Fibroblast of pulmonary artery (primary cell): ENCODE measurements at regions not wholly inside any gene's neighbourhood (a gene's known extent, or its start where the extent isn't known, plus 50 kb on each side); places are given as distances from the start of the nearest gene placed in this dataset.

Experiments
- DNase-seq: peaks from one replicate; pipeline ENCODE4 v3.0.0-alpha.2; 2010; ENCODE audit warnings: low read depth
- H3K4me3 ChIP-seq: replicated peaks from 2 replicates; pipeline ENCODE4 v1.5.1; 2011; ENCODE audit warnings: low read depth, mild to moderate bottlenecking, control low read depth, low read length, moderate library complexity
- TF ChIP-seq, protein P1 (sequence below): IDR thresholded peaks from 2 replicates; pipeline ENCODE4 v1.5.1; 2011; ENCODE audit warnings: mild to moderate bottlenecking, control low read depth, low read length, inconsistent platforms; ENCODE audit errors: missing control alignments

DNA sequence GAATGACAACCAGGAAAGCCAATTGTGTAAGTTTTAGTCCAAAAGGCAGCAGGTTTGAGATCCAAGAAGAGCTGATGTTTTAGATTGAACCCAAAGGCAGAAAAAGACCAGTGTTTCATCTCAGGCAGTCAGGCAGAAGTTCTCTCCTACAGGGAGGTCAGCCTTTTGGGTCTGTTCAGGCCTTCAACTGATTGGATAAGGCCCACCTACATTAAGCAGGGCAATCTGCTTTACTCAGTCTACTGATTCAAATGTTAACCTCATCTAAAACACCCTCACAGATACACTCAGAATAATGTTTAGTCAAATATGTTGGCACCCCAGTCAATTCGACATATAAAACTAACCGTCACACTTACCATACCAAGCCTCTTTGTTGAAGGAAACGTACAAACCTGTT lies 134.2 kb upstream of the NEIL3 start:
- DNase-seq: no peak
- TF ChIP-seq, protein P1, sequence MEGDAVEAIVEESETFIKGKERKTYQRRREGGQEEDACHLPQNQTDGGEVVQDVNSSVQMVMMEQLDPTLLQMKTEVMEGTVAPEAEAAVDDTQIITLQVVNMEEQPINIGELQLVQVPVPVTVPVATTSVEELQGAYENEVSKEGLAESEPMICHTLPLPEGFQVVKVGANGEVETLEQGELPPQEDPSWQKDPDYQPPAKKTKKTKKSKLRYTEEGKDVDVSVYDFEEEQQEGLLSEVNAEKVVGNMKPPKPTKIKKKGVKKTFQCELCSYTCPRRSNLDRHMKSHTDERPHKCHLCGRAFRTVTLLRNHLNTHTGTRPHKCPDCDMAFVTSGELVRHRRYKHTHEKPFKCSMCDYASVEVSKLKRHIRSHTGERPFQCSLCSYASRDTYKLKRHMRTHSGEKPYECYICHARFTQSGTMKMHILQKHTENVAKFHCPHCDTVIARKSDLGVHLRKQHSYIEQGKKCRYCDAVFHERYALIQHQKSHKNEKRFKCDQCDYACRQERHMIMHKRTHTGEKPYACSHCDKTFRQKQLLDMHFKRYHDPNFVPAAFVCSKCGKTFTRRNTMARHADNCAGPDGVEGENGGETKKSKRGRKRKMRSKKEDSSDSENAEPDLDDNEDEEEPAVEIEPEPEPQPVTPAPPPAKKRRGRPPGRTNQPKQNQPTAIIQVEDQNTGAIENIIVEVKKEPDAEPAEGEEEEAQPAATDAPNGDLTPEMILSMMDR: no peak

DNA sequence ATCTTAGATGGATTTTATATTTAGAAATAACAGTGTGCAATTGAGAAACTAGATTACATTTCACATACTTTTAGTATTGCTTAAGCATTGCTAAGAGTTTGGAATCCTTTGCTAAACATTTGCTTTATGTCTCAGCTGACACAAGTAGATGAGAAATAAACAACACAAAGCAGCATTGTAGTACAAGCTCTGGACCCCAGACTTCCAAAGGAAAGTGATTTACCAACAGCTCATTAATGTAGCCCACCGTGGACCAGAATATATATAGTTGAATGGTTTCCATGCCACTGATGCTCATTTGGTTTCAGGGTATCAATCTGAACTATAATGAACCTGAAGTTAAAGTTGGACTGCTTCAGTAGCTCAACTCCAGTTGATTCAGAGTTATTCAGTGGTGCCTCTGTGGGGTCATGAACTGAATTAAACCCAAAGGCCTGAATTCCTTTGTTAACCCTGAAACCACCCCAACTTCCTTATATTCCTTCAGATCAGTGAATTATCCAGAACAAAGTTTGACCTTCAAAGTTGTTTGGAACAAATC lies 132.1 kb upstream of the NEIL3 start:
- TF ChIP-seq, protein P1: no peak
- H3K4me3 ChIP-seq: no peak overlapping the region
- DNase-seq: peak; percentile 68

More for the DNA sequence above, 134.2 kb upstream of the NEIL3 start:
- H3K4me3 ChIP-seq: no peak overlapping the region

DNA sequence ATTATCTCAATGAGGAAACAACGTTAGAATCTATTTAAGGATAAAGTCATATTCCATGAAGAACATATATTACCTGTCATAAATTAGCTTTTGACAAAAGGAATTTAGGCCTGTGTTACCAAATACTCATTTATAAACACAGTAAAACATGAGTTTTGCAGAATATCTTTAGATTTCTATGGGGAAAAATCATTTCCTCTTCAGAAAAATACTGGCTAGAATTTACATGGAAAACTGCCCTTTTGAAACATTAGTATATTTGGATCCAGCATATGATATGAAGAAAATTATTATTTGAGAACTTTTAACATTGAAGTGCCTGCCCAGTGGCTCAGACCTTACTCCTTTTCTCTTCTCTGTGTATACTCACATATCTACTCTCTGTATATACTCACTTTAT lies 131.4 kb upstream of the NEIL3 start:
- TF ChIP-seq, protein P1: no peak
- DNase-seq: no peak
- H3K4me3 ChIP-seq: no peak overlapping the region

DNA sequence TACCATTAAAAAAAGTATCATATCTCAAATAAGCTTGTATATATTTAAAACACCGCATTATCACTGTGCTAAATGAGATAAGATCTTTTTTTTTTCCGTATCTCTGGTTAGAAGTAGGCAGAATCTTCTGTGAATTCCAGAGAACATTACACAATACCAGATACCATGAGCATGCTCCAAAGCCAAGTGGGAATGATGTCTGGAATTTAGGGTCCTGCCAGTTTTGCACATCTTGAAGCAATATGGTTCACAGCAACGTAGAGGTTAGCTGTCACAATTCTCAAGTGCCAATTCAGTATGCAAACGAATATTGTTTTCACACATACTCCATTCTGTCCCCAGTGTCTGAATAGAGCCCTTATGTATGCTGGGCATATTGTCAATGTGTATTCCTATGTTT lies 127.5 kb upstream of the NEIL3 start:
- peak; percentile 35 for DNase-seq
- TF ChIP-seq, protein P1: no peak
- H3K4me3 ChIP-seq: no peak overlapping the region

DNA sequence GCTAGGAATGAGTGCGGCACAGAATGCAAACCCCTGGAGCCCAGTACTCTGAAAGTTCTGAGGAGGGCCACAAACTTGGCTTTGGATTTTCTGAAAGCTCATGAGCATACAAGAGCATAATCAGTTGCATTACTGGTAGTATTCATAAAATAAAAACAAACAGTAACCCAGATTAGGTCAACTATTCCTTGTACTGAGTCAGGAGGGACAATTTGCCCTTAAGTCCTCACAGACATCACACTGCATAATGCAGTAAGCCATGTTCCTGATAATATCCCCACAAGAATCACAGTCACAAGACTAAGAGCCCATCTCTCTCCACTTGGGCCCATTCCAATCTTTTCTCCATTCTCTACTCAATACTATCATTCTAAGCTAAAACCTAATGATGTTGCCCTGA lies 126.9 kb upstream of the NEIL3 start:
- no peak overlapping the region for H3K4me3 ChIP-seq
- no peak for DNase-seq
- TF ChIP-seq, protein P1: no peak

DNA sequence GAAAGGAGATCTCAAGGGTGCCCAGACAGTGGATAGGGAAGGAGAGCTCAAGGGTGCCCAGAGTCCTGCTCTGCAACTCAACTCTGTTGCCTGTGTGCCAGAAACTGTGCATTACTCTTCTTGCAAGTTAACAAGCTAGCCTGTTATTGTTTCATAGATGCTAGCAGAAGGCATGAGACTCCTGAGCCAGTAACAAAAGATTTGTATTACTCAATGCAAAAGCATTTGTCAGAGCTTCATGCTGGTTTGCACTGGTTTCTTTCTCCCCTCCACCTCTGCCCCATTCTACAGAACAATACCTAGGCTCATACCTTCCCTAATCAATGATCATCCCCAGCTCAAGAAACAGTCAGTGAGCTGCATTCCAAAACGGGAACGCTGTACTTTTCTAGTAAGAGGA lies 124.5 kb upstream of the NEIL3 start:
- DNase-seq: peak; percentile 19
- TF ChIP-seq, protein P1: no peak
- H3K4me3 ChIP-seq: no peak overlapping the region

DNA sequence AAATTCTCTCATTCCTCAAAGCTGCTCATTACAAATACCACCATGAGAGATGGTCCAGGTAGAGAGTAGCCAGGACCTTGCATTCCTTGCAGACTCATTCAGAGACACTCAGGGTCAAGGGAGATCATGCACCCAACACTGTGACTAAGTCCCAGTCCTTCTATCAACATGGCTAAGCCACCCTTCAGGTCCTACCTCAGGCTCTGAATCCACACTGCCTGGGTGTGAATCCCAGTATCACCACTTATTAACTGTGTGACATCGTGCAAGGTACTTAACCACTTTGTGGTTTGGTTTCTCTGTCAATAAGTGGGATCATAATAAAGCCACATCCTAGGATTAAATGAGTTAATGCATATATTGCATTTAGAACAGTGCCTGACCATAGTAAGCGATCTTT lies 124.1 kb upstream of the NEIL3 start:
- H3K4me3 ChIP-seq: no peak overlapping the region
- no peak for DNase-seq
- TF ChIP-seq, protein P1: no peak
